Neural cell (in vitro differentiated cells): ENCODE measurements at regions not wholly inside any gene's neighbourhood (a gene's known extent, or its start where the extent isn't known, plus 50 kb on each side); places are given as distances from the start of the nearest gene placed in this dataset.
A peak's percentile ranks its signal among the peaks of the same experiment; 100 is the strongest.

Experiments
- H2AFZ ChIP-seq: fragments of 200-600, 300-800 bp; sonication (generic), shearing (Covaris generic); 2 replicates; pipeline ENCODE4 v1.6.0; 2014; ENCODE audit warnings: low read depth, mild to moderate bottlenecking, antibody characterized with exemption, low read length, moderate library complexity
- H3F3A ChIP-seq: fragments of 200-600 bp; shearing (Covaris generic); 2 replicates; pipeline ENCODE4 v1.6.1; 2016; ENCODE audit warnings: mild to moderate bottlenecking, moderate library complexity, mixed read lengths, antibody characterized with exemption, low read length; ENCODE audit not compliant: insufficient read depth, poor library complexity, severe bottlenecking
- H3K27ac ChIP-seq: fragments of 200-600, 300-800 bp; sonication (generic), shearing (Covaris generic); 2 replicates; pipeline ENCODE4 v1.5.1; 2014; ENCODE audit warnings: mild to moderate bottlenecking, low read length, moderate library complexity
- H3K27me3 ChIP-seq: fragments of 300-800, 200-600 bp; sonication (generic), shearing (Covaris generic); 2 replicates; pipeline ENCODE4 v1.6.0; 2014; ENCODE audit warnings: mild to moderate bottlenecking, low read depth, low read length, moderate library complexity; ENCODE audit not compliant: insufficient read depth
- H3K36me3 ChIP-seq: fragments of 300-800, 200-600 bp; sonication (generic), shearing (Covaris generic); 2 replicates; pipeline ENCODE4 v1.5.1; 2014; ENCODE audit warnings: mild to moderate bottlenecking, antibody characterized with exemption, low read length, moderate library complexity; ENCODE audit not compliant: insufficient read depth
- H3K4me2 ChIP-seq: fragments of 300-800, 200-600 bp; sonication (generic), shearing (Covaris generic); 2 replicates; pipeline ENCODE4 v1.6.0; 2014; ENCODE audit warnings: mild to moderate bottlenecking, low read length
- H3K4me3 ChIP-seq: fragments of 300-800, 200-600 bp; sonication (generic), shearing (Covaris generic); 2 replicates; pipeline ENCODE4 v1.5.1; 2014; ENCODE audit warnings: mild to moderate bottlenecking, low read length, moderate library complexity
- H3K79me2 ChIP-seq: fragments of 200-600 bp; shearing (Covaris generic); replicated peaks from 2 replicates; pipeline ENCODE4 v1.6.0; 2014; ENCODE audit warnings: mild to moderate bottlenecking, low read length, moderate library complexity; ENCODE audit not compliant: insufficient read depth
- H3K9ac ChIP-seq: fragments of 300-800, 200-600 bp; sonication (generic), shearing (Covaris generic); 2 replicates; pipeline ENCODE4 v1.6.1; 2016; ENCODE audit warnings: mild to moderate bottlenecking, low read length, mixed read lengths
- H3K9me2 ChIP-seq: fragments of 200-600 bp; shearing (Covaris generic); 2 replicates; pipeline ENCODE4 v1.6.1; 2016; ENCODE audit warnings: mild to moderate bottlenecking, low read length, mixed read lengths; ENCODE audit not compliant: insufficient read depth
- H3K9me3 ChIP-seq: fragments of 200-600, 300-800 bp; sonication (generic), shearing (Covaris generic); 2 replicates; pipeline ENCODE4 v1.6.1; 2016; ENCODE audit warnings: mild to moderate bottlenecking, mixed run types, low read length, moderate library complexity, mixed read lengths
- H4K20me1 ChIP-seq: fragments of 200-600 bp; shearing (Covaris generic); 2 replicates; pipeline ENCODE4 v1.6.1; 2016; ENCODE audit warnings: mild to moderate bottlenecking, mixed run types; ENCODE audit not compliant: insufficient read depth
- CTCF ChIP-seq: fragments of 450-650 bp; IDR thresholded peaks from 2 replicates; pipeline ENCODE4 v1.5.1; 2014; ENCODE audit warnings: antibody characterized with exemption, mild to moderate bottlenecking, moderate library complexity; ENCODE audit not compliant: poor library complexity, severe bottlenecking
- EP300 ChIP-seq: fragments of 450-650 bp; conservative IDR thresholded peaks from 2 replicates; pipeline ENCODE4 v1.6.1; 2014; ENCODE audit warnings: antibody characterized with exemption, mild to moderate bottlenecking, moderate library complexity; ENCODE audit not compliant: poor library complexity, severe bottlenecking
- EZH2 ChIP-seq: fragments of 200-600, 300-800 bp; shearing (Covaris generic), sonication (generic); IDR thresholded peaks from 2 replicates; pipeline ENCODE4 v1.6.1; 2014; ENCODE audit warnings: antibody characterized with exemption, low read length, borderline replicate concordance, mild to moderate bottlenecking; ENCODE audit not compliant: insufficient read depth, poor library complexity, severe bottlenecking
- MXI1 ChIP-seq: fragments of 450-650 bp; conservative IDR thresholded peaks from 2 replicates; pipeline ENCODE4 v1.6.1; 2014; ENCODE audit warnings: antibody characterized with exemption, mild to moderate bottlenecking; ENCODE audit not compliant: poor library complexity, severe bottlenecking
- POLR2AphosphoS5 ChIP-seq: IDR thresholded peaks from 2 replicates; pipeline ENCODE4 v1.6.1; 2012
- RAD21 ChIP-seq: fragments of 450-650 bp; conservative IDR thresholded peaks from 2 replicates; pipeline ENCODE4 v1.6.1; 2014; ENCODE audit warnings: antibody characterized with exemption, mild to moderate bottlenecking, moderate library complexity
- REST ChIP-seq: IDR thresholded peaks from 2 replicates; pipeline ENCODE4 v1.6.1; 2012; ENCODE audit warnings: borderline replicate concordance
- SMC3 ChIP-seq: fragments of 450-650 bp; conservative IDR thresholded peaks from 2 replicates; pipeline ENCODE4 v1.6.1; 2014; ENCODE audit warnings: antibody characterized with exemption, mild to moderate bottlenecking, moderate library complexity; ENCODE audit not compliant: poor library complexity
- TAF1 ChIP-seq: IDR thresholded peaks from 2 replicates; pipeline ENCODE4 v1.6.1; 2012; ENCODE audit warnings: low read depth

GRCh38 chr17:33684735-33685134 is 391.6 kb upstream of the ASIC2 start:
- Histone ChIP-seq H3K36me3 (no peaks in the 10 kb centered on the region), H2AFZ (no peak overlapping the region)

GRCh38 chr17:33686171-33686570 is 393.1 kb upstream of the ASIC2 start:
- no peaks in the 10 kb centered on the region for H3K27me3 ChIP-seq
- no peaks in the 10 kb centered on the region for H3K9me2 ChIP-seq
- H2AFZ ChIP-seq = no peak overlapping the region
- H4K20me1 ChIP-seq = no peaks in the 10 kb centered on the region
- no peaks in the 10 kb centered on the region for H3F3A ChIP-seq
- H3K36me3 ChIP-seq = no peaks in the 10 kb centered on the region
- H3K9ac ChIP-seq = no peak overlapping the region
- no peak overlapping the region for H3K4me2 ChIP-seq
- H3K9me3 ChIP-seq = no peaks in the 10 kb centered on the region
- no peak overlapping the region for H3K4me3 ChIP-seq
- H3K27ac ChIP-seq = no peak overlapping the region
- no peaks in the 10 kb centered on the region for H3K79me2 ChIP-seq
- TF ChIP-seq SMC3 (no peak), CTCF (peak; percentile 19)

More at GRCh38 chr17:33684735-33685134, 391.6 kb upstream of the ASIC2 start:
- H3K4me3 ChIP-seq = peak overlapping the region; percentile 22
- H3K27me3 ChIP-seq = no peaks in the 10 kb centered on the region
- H3F3A ChIP-seq = no peaks in the 10 kb centered on the region
- H3K27ac ChIP-seq = peak overlapping the region; percentile 66
- no peak overlapping the region for H3K9ac ChIP-seq
- no peaks in the 10 kb centered on the region for H3K9me3 ChIP-seq
- no peaks in the 10 kb centered on the region for H3K9me2 ChIP-seq
- H4K20me1 ChIP-seq = no peaks in the 10 kb centered on the region
- H3K79me2 ChIP-seq = no peaks in the 10 kb centered on the region
- peak overlapping the region; percentile 31 for H3K4me2 ChIP-seq
- TF ChIP-seq RAD21 (no peak), CTCF (peak; percentile 14), TAF1 (peak; percentile 27), REST (peak; percentile 97), SMC3 (no peak), MXI1 (no peak), POLR2AphosphoS5 (peak; percentile 88), EZH2 (no peak), EP300 (peak; percentile 79)
